DMS 273 (cell line): ENCODE measurements at regions not wholly inside any gene's neighbourhood (a gene's known extent, or its start where the extent isn't known, plus 50 kb on each side); places are given as distances from the start of the nearest gene placed in this dataset.

Experiments used
- DNase-seq: peaks from one replicate; lab custom pipeline; 2025; ENCODE audit not compliant: unreplicated experiment; lab: John Stamatoyannopoulos, UW

- DNase-seq, result peak; percentile 83
These were observed 340.4 kb upstream of the MMADHC start for GRCh38 chr2:149928011-149928410.

- DNase-seq, result no peak
These were observed 338.6 kb upstream of the MMADHC start for GRCh38 chr2:149926149-149926548.

GRCh38 chr2:149924549-149925213 lies 337.1 kb upstream of the MMADHC start:
- DNase-seq, result no peak

- DNase-seq, result no peak
These were observed 336.5 kb upstream of the MMADHC start for GRCh38 chr2:149924028-149924427.

GRCh38 chr2:149921911-149922616 lies 334.5 kb upstream of the MMADHC start:
- DNase-seq, result no peak

- DNase-seq, result no peak
These were observed 332.8 kb upstream of the MMADHC start for GRCh38 chr2:149920389-149920788.

GRCh38 chr2:149915151-149915550 lies 327.6 kb upstream of the MMADHC start:
- no peak for DNase-seq

GRCh38 chr2:149908726-149909683 lies 321.4 kb upstream of the MMADHC start:
- DNase-seq, result peak; percentile 90

- peak; percentile 23 for DNase-seq
These were observed 319.3 kb upstream of the MMADHC start for GRCh38 chr2:149906886-149907285.

- peak; percentile 4 for DNase-seq
These were observed 317.0 kb upstream of the MMADHC start for GRCh38 chr2:149904352-149905175.

- DNase-seq, result no peak
These were observed 316.1 kb upstream of the MMADHC start for GRCh38 chr2:149903626-149904025.

- no peak for DNase-seq
These were observed 314.5 kb upstream of the MMADHC start for GRCh38 chr2:149902081-149902480.

GRCh38 chr2:149901231-149901859 lies 313.8 kb upstream of the MMADHC start:
- no peak for DNase-seq

GRCh38 chr2:149899390-149899789 lies 311.8 kb upstream of the MMADHC start:
- DNase-seq, result no peak

- DNase-seq, result no peak
These were observed 307.2 kb upstream of the MMADHC start for GRCh38 chr2:149894760-149895159.

- DNase-seq, result no peak
These were observed 306.7 kb upstream of the MMADHC start for GRCh38 chr2:149894226-149894625.

- no peak for DNase-seq
These were observed 305.0 kb upstream of the MMADHC start for GRCh38 chr2:149892563-149892962.

- no peak for DNase-seq
These were observed 298.4 kb upstream of the MMADHC start for GRCh38 chr2:149885946-149886345.

GRCh38 chr2:149885468-149885867 lies 297.9 kb upstream of the MMADHC start:
- peak; percentile 40 for DNase-seq

- DNase-seq, result no peak
These were observed 297.3 kb upstream of the MMADHC start for GRCh38 chr2:149884871-149885270.
